Osteoblast (primary cell): ENCODE measurements at regions not wholly inside any gene's neighbourhood (a gene's known extent, or its start where the extent isn't known, plus 50 kb on each side); places are given as distances from the start of the nearest gene placed in this dataset.
"Not testable (repeated sequence)": the region's sequence is repeated elsewhere in the genome, so short reads cannot be mapped to it uniquely, and the experiment has no call there.

ENCODE experiments used
- DNase-seq: peaks from one replicate; pipeline ENCODE4 v3.0.0; 2011; ENCODE audit warnings: low spot score, mixed read lengths; ENCODE audit not compliant: insufficient read length; ENCODE audit errors: missing footprints
- H2AFZ ChIP-seq: 2 replicates; pipeline ENCODE4 v1.6.0; 2011; ENCODE audit warnings: mild to moderate bottlenecking, low read length
- H3K27ac ChIP-seq: 2 replicates; pipeline ENCODE4 v1.5.1; 2011; ENCODE audit warnings: mild to moderate bottlenecking, low read depth, low read length, moderate library complexity
- H3K27me3 ChIP-seq: 2 replicates; pipeline ENCODE4 v1.6.0; 2012; ENCODE audit warnings: mild to moderate bottlenecking, control low read depth, inconsistent platforms, low read length, moderate library complexity; ENCODE audit not compliant: insufficient read depth
- H3K36me3 ChIP-seq: 2 replicates; pipeline ENCODE4 v1.5.1; 2011; ENCODE audit warnings: mild to moderate bottlenecking, low read length, control low read depth, moderate library complexity; ENCODE audit not compliant: insufficient read depth
- H3K4me1 ChIP-seq: 2 replicates; pipeline ENCODE4 v1.5.1; 2011; ENCODE audit warnings: mild to moderate bottlenecking, low read length, control low read depth, moderate library complexity; ENCODE audit not compliant: insufficient read depth
- H3K4me2 ChIP-seq: 2 replicates; pipeline ENCODE4 v1.6.0; 2011; ENCODE audit warnings: mild to moderate bottlenecking, low read length; ENCODE audit not compliant: insufficient read depth
- H3K4me3 ChIP-seq: fragments of 200-600 bp; sonication (generic); 3 replicates; pipeline ENCODE4 v1.5.1; 2012; ENCODE audit warnings: mild to moderate bottlenecking, low read length, inconsistent platforms; ENCODE audit not compliant: insufficient read depth
- H3K79me2 ChIP-seq: 2 replicates; pipeline ENCODE4 v1.6.0; 2012; ENCODE audit warnings: mild to moderate bottlenecking, low read length, control low read depth, inconsistent platforms; ENCODE audit not compliant: insufficient read depth
- H3K9me3 ChIP-seq: 2 replicates; pipeline ENCODE4 v1.5.1; 2011; ENCODE audit warnings: low read depth, low read length, control low read depth
- H4K20me1 ChIP-seq: 2 replicates; pipeline ENCODE4 v1.6.0; 2012; ENCODE audit warnings: mild to moderate bottlenecking, low read length, control low read depth; ENCODE audit not compliant: insufficient read depth
- CTCF ChIP-seq: IDR thresholded peaks from 2 replicates; pipeline ENCODE4 v1.5.1; 2011; ENCODE audit warnings: mild to moderate bottlenecking, low read depth, low read length, moderate library complexity; ENCODE audit errors: extremely low read depth

GRCh38 chr4:9592010-9592409 lies 147.8 kb downstream of the DEFB131A start:
- H3K27ac ChIP-seq: no peak overlapping the region
- H3K36me3 ChIP-seq: no peaks in the 10 kb centered on the region
- DNase-seq: no peak
- no peaks in the 10 kb centered on the region for H3K9me3 ChIP-seq
- no peaks in the 10 kb centered on the region for H3K79me2 ChIP-seq
- H2AFZ ChIP-seq: no peak overlapping the region
- H3K27me3 ChIP-seq: no peaks in the 10 kb centered on the region
- no peaks in the 10 kb centered on the region for H4K20me1 ChIP-seq
- H3K4me1 ChIP-seq: no peaks in the 10 kb centered on the region
- no peak overlapping the region for H3K4me3 ChIP-seq
- no peak overlapping the region for H3K4me2 ChIP-seq
- TF ChIP-seq CTCF: no peak

- H3K36me3 ChIP-seq: no peaks in the 10 kb centered on the region
- no peaks in the 10 kb centered on the region for H3K4me1 ChIP-seq
- no peak for TF ChIP-seq CTCF
Measured at GRCh38 chr4:9594948-9595347, 150.7 kb downstream of the DEFB131A start.

GRCh38 chr4:9595531-9595930 lies 151.3 kb downstream of the DEFB131A start:
- H3K4me1 ChIP-seq, H3K36me3 ChIP-seq, H3K4me3 ChIP-seq, H3K79me2 ChIP-seq, H3K27me3 ChIP-seq, H3K4me2 ChIP-seq, H4K20me1 ChIP-seq, H3K27ac ChIP-seq, H2AFZ ChIP-seq, H3K9me3 ChIP-seq, DNase-seq: not testable (repeated sequence)

More at GRCh38 chr4:9594948-9595347, 150.7 kb downstream of the DEFB131A start:
- H2AFZ ChIP-seq: no peak overlapping the region
- H3K27me3 ChIP-seq: no peaks in the 10 kb centered on the region
- DNase-seq: no peak
- no peaks in the 10 kb centered on the region for H3K9me3 ChIP-seq
- no peak overlapping the region for H3K4me3 ChIP-seq
- H4K20me1 ChIP-seq: no peaks in the 10 kb centered on the region
- H3K4me2 ChIP-seq: no peak overlapping the region
- H3K79me2 ChIP-seq: no peaks in the 10 kb centered on the region
- H3K27ac ChIP-seq: no peak overlapping the region

- Histone ChIP-seq H3K27me3 (no peaks in the 10 kb centered on the region), H3K79me2 (no peaks in the 10 kb centered on the region), H3K9me3 (no peaks in the 10 kb centered on the region), H3K4me2 (no peak overlapping the region), H2AFZ (no peak overlapping the region), H4K20me1 (no peaks in the 10 kb centered on the region), H3K27ac (no peak overlapping the region), H3K4me3 (no peak overlapping the region), H3K36me3 (no peaks in the 10 kb centered on the region), H3K4me1 (no peaks in the 10 kb centered on the region)
- DNase-seq: no peak
- TF ChIP-seq CTCF: no peak
Measured at GRCh38 chr4:9599266-9599665, 155.1 kb downstream of the DEFB131A start.
